GM13977 (cell line): ENCODE measurements at regions not wholly inside any gene's neighbourhood (a gene's known extent, or its start where the extent isn't known, plus 50 kb on each side); places are given as distances from the start of the nearest gene placed in this dataset.

Experiments used
- DNase-seq: peaks from one replicate; pipeline ENCODE4 v3.0.0; 2012; ENCODE audit warnings: low spot score
- CTCF ChIP-seq: IDR thresholded peaks from 2 replicates; pipeline ENCODE4 v1.5.1; 2012; ENCODE audit warnings: mild to moderate bottlenecking, control low read depth; ENCODE audit not compliant: insufficient read depth; ENCODE audit errors: extremely low read depth, missing control alignments
- in situ Hi-C: fragments of 300-500 bp; cut with MboI; formaldehyde crosslinking; loops from one replicate; pipeline ENCODE4 v1.12.0; 2022; ENCODE audit warnings: low sequenced_read_pairs, low pct_unique_long_range_greater_than_20kb, mixed read lengths, inconsistent platforms; ENCODE audit not compliant: unreplicated experiment

- no peak for TF ChIP-seq CTCF
- no peak for DNase-seq
- in situ Hi-C loops = no loop called here
These were observed 119.6 kb downstream of the KLF6 start for GRCh38 chr10:3665316-3665908.

DNA sequence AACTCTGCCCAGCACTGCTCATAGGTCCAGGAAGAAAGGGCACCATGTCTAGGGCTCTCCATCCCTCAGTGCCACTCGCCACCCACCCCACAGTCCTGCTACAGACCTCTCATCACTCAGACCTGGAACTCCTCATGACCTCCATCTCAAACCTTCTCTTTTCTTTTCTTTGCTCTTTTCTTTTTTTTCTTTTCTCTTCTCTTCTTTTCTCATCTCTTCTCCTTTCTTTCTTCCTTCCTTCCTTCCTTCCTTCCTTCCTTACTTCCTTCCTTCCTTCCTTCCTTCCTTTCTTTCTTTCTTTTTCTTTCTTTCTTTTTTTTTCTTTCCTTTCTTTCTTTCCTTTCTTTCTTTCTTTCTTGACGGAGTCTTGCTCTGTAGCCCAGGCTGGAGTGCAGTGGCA, 122.2 kb downstream of the KLF6 start:
- in situ Hi-C loops = no loop called here
- DNase-seq = no peak
- TF ChIP-seq CTCF = no peak

DNA sequence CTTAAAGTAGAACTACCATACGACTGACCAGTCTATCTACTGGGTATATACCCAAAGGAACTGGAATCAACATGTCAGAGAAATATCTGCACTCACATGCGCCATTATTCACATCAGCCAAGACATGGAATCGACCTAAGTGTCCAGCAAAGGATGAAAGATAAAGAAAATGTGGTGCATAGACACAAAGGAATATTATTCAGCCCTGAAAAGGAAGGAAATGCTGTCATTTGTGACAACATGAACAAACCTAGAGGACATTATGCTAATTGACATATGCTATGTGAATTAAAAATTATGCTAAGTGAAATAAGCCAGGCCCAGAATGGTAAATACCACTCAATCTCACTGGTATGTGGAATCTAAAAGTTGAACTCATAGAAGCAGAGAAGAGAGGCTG, 123.7 kb downstream of the KLF6 start:
- in situ Hi-C loops = no loop called here

DNA sequence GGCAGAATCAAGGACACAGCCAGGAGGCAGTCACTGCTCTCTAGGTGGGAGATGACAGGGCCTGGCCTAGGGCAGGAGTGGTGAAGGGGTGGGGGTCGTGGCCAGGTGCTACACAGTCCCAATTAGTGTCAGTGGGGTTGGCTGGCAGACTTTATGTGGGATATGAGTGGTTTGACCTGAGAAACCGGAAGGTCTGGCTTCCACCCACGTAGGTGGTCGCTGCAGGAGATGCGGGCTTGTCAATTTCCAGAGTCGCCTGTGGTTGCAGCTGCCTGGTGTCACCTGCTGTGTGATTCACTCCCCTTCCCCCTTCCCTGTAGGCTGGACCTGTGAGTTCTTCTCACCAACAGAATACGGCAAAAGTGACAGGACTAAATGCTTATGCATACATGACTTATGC, 124.3 kb downstream of the KLF6 start:
- in situ Hi-C loops = no loop called here
- DNase-seq = no peak
- no peak for TF ChIP-seq CTCF

More for the DNA sequence above, 123.7 kb downstream of the KLF6 start:
- DNase-seq = no peak
- TF ChIP-seq CTCF = no peak

DNA sequence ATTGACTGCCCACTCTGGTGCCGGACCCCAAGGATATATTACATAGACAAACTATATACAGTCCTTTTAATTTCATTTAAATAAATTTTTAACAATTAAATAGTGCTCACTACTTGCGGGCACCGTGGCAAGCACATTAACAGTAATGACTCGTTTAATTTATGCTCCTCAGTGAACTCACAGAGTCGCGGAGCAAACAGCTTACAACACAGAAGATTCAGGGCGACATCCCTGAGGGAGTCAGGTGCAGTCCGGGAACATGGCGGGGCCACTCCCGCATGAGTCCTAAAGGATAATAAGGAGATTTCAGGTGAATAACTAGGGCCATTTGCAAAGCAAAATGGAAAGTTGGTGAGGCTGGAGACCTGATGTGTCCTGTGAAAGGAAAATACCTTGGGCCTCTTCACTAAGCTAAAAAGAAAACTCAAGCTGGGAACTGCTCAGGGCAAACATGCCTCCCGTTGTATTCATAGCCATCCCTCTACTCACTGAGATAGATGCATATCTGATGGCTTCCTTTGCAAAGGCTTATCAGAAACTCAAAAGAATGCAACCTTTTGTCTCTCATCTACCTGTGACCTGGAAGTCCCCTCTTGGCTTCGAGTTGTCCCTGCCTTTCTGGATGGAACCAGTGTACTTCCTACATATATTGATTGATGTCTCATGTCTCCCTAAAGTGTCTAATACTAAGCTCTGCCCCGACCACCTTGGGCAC, 125.6 kb downstream of the KLF6 start:
- no peak for TF ChIP-seq CTCF
- in situ Hi-C loops = no loop called here
- no peak for DNase-seq

DNA sequence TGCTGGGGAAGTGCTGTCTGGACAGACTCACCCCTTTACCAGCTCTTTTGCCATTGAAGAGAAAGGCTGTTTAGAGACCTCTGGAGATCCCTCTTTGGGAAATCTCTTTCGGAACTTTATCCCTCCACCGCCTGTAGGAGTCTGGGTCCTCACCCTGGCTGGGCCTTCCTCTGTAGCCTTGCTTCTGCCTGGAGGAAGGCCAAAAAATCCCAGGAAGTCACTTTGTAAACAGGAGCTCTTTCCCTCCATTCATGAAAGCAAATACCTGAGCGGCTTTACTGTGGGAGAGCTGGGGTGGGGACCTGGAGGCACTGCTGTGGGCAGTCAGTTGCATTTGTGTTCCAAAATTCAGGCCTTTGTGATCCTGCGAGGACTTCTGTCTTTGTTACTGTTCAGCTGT, 126.2 kb downstream of the KLF6 start:
- TF ChIP-seq CTCF = no peak
- DNase-seq = no peak
- in situ Hi-C loops = no loop called here
